ENCODE measurements at regions not wholly inside any gene's neighbourhood (a gene's known extent, or its start where the extent isn't known, plus 50 kb on each side); places are given as distances from the start of the nearest gene placed in this dataset.

DNA sequence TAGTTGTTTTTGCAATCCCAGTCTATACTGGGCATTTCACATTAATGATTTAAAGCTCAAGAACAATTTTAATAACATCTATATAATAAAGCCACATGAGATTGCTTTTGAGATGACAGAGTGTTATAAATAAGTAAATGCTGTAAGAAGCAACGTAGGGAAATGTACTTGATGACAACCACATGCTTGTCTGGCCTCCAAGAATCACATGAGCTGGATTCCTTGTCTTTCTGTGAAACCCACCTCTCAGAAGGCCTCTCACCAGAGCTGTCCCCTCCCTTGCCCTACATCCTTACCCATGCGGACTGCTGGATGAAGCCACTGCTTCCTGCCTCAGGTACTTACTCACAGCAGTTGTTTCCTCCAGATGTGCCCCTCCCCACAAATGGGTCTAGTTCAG lies 145.1 kb upstream of the CTTNBP2NL start:
- no peak for DNase-seq (ENCODE audit: low read depth, low spot score)
- Mint-ChIP-seq H3K4me3 (no peak overlapping the region), H3K36me3 (ENCODE audit: low read depth) (no peaks in the 10 kb centered on the region), H3K27ac (ENCODE audit: unreplicated experiment) (no peak overlapping the region), H3K9me3 (no peaks in the 10 kb centered on the region), H3K4me1 (no peaks in the 10 kb centered on the region), H3K27me3 (ENCODE audit: low read depth) (peaks cover 12% of the 10 kb centered on the region)
- TF ChIP-seq, protein P1, sequence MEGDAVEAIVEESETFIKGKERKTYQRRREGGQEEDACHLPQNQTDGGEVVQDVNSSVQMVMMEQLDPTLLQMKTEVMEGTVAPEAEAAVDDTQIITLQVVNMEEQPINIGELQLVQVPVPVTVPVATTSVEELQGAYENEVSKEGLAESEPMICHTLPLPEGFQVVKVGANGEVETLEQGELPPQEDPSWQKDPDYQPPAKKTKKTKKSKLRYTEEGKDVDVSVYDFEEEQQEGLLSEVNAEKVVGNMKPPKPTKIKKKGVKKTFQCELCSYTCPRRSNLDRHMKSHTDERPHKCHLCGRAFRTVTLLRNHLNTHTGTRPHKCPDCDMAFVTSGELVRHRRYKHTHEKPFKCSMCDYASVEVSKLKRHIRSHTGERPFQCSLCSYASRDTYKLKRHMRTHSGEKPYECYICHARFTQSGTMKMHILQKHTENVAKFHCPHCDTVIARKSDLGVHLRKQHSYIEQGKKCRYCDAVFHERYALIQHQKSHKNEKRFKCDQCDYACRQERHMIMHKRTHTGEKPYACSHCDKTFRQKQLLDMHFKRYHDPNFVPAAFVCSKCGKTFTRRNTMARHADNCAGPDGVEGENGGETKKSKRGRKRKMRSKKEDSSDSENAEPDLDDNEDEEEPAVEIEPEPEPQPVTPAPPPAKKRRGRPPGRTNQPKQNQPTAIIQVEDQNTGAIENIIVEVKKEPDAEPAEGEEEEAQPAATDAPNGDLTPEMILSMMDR (conservative IDR thresholded peaks at IDR 0.05) = no peak

GRCh38 chr1:112251766-112252506 lies 144.1 kb upstream of the CTTNBP2NL start:
- peaks cover 19% of the 10 kb centered on the region for H3K27me3 Mint-ChIP-seq (ENCODE audit: low read depth)
- TF ChIP-seq, protein P1 (conservative IDR thresholded peaks at IDR 0.05) = no peak
- no peak for DNase-seq (ENCODE audit: low read depth, low spot score)
- no peaks in the 10 kb centered on the region for H3K36me3 Mint-ChIP-seq (ENCODE audit: low read depth)
- peak overlapping the region; percentile 57 for H3K27ac Mint-ChIP-seq (ENCODE audit: unreplicated experiment)
- H3K4me1 Mint-ChIP-seq = no peaks in the 10 kb centered on the region
- H3K9me3 Mint-ChIP-seq = no peaks in the 10 kb centered on the region
- H3K4me3 Mint-ChIP-seq = no peak overlapping the region

- peaks cover 28% of the 10 kb centered on the region for H3K27me3 Mint-ChIP-seq (ENCODE audit: low read depth)
- H3K27ac Mint-ChIP-seq (ENCODE audit: unreplicated experiment) = no peak overlapping the region
- TF ChIP-seq, protein P1 (conservative IDR thresholded peaks at IDR 0.05) = no peak
- H3K4me3 Mint-ChIP-seq = no peak overlapping the region
- no peak for DNase-seq (ENCODE audit: low read depth, low spot score)
- no peaks in the 10 kb centered on the region for H3K4me1 Mint-ChIP-seq
- no peaks in the 10 kb centered on the region for H3K36me3 Mint-ChIP-seq (ENCODE audit: low read depth)
- no peaks in the 10 kb centered on the region for H3K9me3 Mint-ChIP-seq
Measured at GRCh38 chr1:112253366-112253765, 142.6 kb upstream of the CTTNBP2NL start.

GRCh38 chr1:112255080-112255479 lies 140.9 kb upstream of the CTTNBP2NL start:
- H3K36me3 Mint-ChIP-seq (ENCODE audit: low read depth) = no peaks in the 10 kb centered on the region
- H3K27ac Mint-ChIP-seq (ENCODE audit: unreplicated experiment) = no peak overlapping the region
- TF ChIP-seq, protein P1 (conservative IDR thresholded peaks at IDR 0.05) = no peak
- peaks cover 29% of the 10 kb centered on the region for H3K27me3 Mint-ChIP-seq (ENCODE audit: low read depth)
- no peaks in the 10 kb centered on the region for H3K9me3 Mint-ChIP-seq
- no peak for DNase-seq (ENCODE audit: low read depth, low spot score)
- H3K4me3 Mint-ChIP-seq = no peak overlapping the region
- H3K4me1 Mint-ChIP-seq = peaks cover 4% of the 10 kb centered on the region

DNA sequence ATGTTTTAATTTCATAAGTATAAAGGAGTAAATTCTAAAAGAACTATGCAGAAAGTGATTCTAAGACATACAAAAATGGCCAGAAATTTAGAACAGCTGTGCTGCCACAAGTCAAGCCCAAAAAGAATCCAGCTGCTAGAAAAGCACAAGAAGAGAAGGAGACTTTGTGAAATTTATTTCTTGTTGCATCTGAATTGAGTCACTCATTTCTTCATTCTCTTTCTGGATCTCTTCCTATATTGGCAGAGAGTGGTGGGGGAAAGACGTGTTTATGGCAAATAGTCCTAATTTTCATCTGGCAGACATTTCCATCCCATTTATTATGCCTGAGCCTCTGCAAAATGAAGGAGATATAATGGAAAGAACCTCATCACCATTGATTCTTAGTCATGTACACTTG lies 139.6 kb upstream of the CTTNBP2NL start:
- TF ChIP-seq, protein P1 (conservative IDR thresholded peaks at IDR 0.05) = no peak
- H3K9me3 Mint-ChIP-seq = no peaks in the 10 kb centered on the region
- peaks cover 16% of the 10 kb centered on the region for H3K4me1 Mint-ChIP-seq

More for the DNA sequence above, 139.6 kb upstream of the CTTNBP2NL start:
- Mint-ChIP-seq H3K4me3 (no peak overlapping the region), H3K27ac (ENCODE audit: unreplicated experiment) (no peak overlapping the region), H3K36me3 (ENCODE audit: low read depth) (no peaks in the 10 kb centered on the region), H3K27me3 (ENCODE audit: low read depth) (peaks cover 29% of the 10 kb centered on the region)
- no peak for DNase-seq (ENCODE audit: low read depth, low spot score)

Measured in neural crest cell (in vitro differentiated cells).